ENCODE measurements at regions not wholly inside any gene's neighbourhood (a gene's known extent, or its start where the extent isn't known, plus 50 kb on each side); places are given as distances from the start of the nearest gene placed in this dataset.

GRCh38 chr1:187079330-187079729, 250.6 kb downstream of the PLA2G4A start:
- no peak for DNase-seq (ENCODE audit: low spot score)
- in situ Hi-C loops (cut with MboI; ENCODE audit: low sequenced_read_pairs, unreplicated experiment), result no loop called here
- no peak for TF ChIP-seq CTCF (IDR thresholded peaks at IDR 0.05; ENCODE audit: borderline replicate concordance, control extremely low read depth, extremely low read depth, insufficient read depth, missing control alignments)

DNA sequence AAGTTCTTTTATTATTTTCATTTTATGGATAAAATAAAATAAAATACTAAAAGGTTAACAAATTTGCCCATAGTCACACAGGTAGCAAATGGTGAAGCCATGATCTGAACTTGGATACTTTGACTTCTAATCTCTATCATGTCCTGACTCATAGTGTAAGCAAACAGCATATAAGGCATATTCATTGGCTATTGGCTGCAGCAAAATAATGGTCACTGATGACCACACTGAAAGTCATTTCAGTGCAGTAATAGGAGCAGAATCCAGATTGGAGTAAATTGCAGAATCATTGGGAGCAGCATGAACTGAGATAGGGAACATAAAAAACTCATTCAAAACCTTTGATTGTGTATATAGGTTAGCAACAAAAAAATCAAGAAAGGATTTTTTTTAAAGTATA, 262.9 kb downstream of the PLA2G4A start:
- in situ Hi-C loops (cut with MboI; ENCODE audit: low sequenced_read_pairs, unreplicated experiment), result no loop called here
- no peak for DNase-seq (ENCODE audit: low spot score)
- TF ChIP-seq CTCF (IDR thresholded peaks at IDR 0.05; ENCODE audit: borderline replicate concordance, control extremely low read depth, extremely low read depth, insufficient read depth, missing control alignments), result no peak

DNA sequence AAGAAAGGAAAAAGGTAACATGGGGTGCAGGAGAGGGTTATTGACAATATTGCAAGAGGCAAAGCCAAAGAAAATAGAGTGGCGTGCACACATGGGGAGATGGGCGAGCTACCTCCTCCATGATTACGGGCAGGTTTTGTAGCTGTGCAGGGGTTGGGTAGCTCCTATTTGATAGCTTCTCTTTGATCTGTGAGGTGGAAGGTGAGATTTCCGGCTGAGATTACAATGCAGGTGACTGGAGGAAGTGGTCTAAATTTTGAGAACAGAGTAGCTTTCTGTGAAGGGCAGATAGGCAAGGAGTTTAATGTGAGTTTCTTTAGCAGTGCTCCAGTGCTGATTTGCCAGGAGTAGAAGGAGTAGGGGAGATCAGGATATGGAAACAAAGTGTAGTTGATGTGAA, 263.4 kb downstream of the PLA2G4A start:
- TF ChIP-seq CTCF (IDR thresholded peaks at IDR 0.05; ENCODE audit: borderline replicate concordance, control extremely low read depth, extremely low read depth, insufficient read depth, missing control alignments), result no peak
- DNase-seq (ENCODE audit: low spot score), result no peak
- in situ Hi-C loops (cut with MboI; ENCODE audit: low sequenced_read_pairs, unreplicated experiment), result no loop called here

DNA sequence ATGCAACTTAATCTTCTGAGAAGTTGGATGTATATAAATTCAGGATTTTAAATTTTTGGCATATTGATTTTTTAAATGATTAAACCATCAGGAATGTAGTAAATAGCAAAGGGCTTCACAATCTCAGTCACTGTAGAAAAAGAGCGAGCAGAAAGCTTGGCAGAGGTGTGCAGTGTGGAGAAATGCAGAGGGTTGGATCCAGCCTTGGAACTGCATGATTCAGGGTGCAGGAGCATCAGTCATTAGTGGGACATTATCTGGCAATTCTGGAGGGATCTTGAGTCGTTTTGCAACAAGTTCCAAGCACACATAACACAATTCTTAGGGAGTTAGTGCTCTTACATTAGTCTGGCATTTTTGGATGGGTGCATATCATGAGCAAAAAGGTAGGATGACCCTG, 267.9 kb downstream of the PLA2G4A start:
- in situ Hi-C loops (cut with MboI; ENCODE audit: low sequenced_read_pairs, unreplicated experiment), result no loop called here
- no peak for TF ChIP-seq CTCF (IDR thresholded peaks at IDR 0.05; ENCODE audit: borderline replicate concordance, control extremely low read depth, extremely low read depth, insufficient read depth, missing control alignments)
- no peak for DNase-seq (ENCODE audit: low spot score)

- in situ Hi-C loops (cut with MboI; ENCODE audit: low sequenced_read_pairs, unreplicated experiment), result no loop called here
- no peak for DNase-seq (ENCODE audit: low spot score)
These were observed 281.6 kb downstream of the PLA2G4A start for GRCh38 chr1:187110351-187110750.

GRCh38 chr1:187114792-187115191, 286.0 kb downstream of the PLA2G4A start:
- DNase-seq (ENCODE audit: low spot score), result no peak
- in situ Hi-C loops (cut with MboI; ENCODE audit: low sequenced_read_pairs, unreplicated experiment), result no loop called here
- no peak for TF ChIP-seq CTCF (IDR thresholded peaks at IDR 0.05; ENCODE audit: borderline replicate concordance, control extremely low read depth, extremely low read depth, insufficient read depth, missing control alignments)

More at GRCh38 chr1:187110351-187110750, 281.6 kb downstream of the PLA2G4A start:
- no peak for TF ChIP-seq CTCF (IDR thresholded peaks at IDR 0.05; ENCODE audit: borderline replicate concordance, control extremely low read depth, extremely low read depth, insufficient read depth, missing control alignments)

GRCh38 chr1:187121661-187122060, 292.9 kb downstream of the PLA2G4A start:
- TF ChIP-seq CTCF (IDR thresholded peaks at IDR 0.05; ENCODE audit: borderline replicate concordance, control extremely low read depth, extremely low read depth, insufficient read depth, missing control alignments), result no peak
- in situ Hi-C loops (cut with MboI; ENCODE audit: low sequenced_read_pairs, unreplicated experiment), result no loop called here
- no peak for DNase-seq (ENCODE audit: low spot score)

Data from GM13976 (cell line).